Activated CD4-positive, alpha-beta memory T cell treated with anti-CD3 and anti-CD28 coated beads for 36 hours (primary cell): ENCODE measurements at regions not wholly inside any gene's neighbourhood (a gene's known extent, or its start where the extent isn't known, plus 50 kb on each side); places are given as distances from the start of the nearest gene placed in this dataset.

Source experiments
- CTCF ChIA-PET: fragments of 350-600 bp; sonication (Branson Sonifier 250); formaldehyde crosslinking; loops from one replicate; lab custom pipeline; 2021; ENCODE audit warnings: antibody characterized with exemption, inconsistent platforms; lab: Charles Lee
- POLR2A ChIA-PET: fragments of 350-600 bp; sonication (Branson Sonifier 250); formaldehyde crosslinking; loops from one replicate; lab custom pipeline; 2021; ENCODE audit warnings: antibody characterized with exemption; lab: Charles Lee
- DNase-seq: peaks from one replicate; pipeline ENCODE4 v3.0.0-alpha.2; 2020
- H3K27ac Mint-ChIP-seq: one replicate; pipeline ENCODE4 v1.8.0; 2021; ENCODE audit warnings: mixed read lengths
- H3K27me3 Mint-ChIP-seq: one replicate; pipeline ENCODE4 v1.8.0; 2021; ENCODE audit warnings: mixed read lengths
- H3K36me3 Mint-ChIP-seq: one replicate; pipeline ENCODE4 v1.8.0; 2021; ENCODE audit warnings: mixed read lengths
- H3K4me1 Mint-ChIP-seq: one replicate; pipeline ENCODE4 v1.8.0; 2021; ENCODE audit warnings: low read depth, mixed read lengths
- H3K4me3 Mint-ChIP-seq: one replicate; pipeline ENCODE4 v1.8.0; 2021; ENCODE audit warnings: mild to moderate bottlenecking, mixed read lengths
- H3K9me3 Mint-ChIP-seq: one replicate; pipeline ENCODE4 v1.8.0; 2021; ENCODE audit warnings: mixed read lengths
- intact Hi-C: fragments of 100-400 bp; cut with micrococcal nuclease; formaldehyde crosslinking; loops from one replicate; pipeline ENCODE4 v1.15.1; 2023

DNA sequence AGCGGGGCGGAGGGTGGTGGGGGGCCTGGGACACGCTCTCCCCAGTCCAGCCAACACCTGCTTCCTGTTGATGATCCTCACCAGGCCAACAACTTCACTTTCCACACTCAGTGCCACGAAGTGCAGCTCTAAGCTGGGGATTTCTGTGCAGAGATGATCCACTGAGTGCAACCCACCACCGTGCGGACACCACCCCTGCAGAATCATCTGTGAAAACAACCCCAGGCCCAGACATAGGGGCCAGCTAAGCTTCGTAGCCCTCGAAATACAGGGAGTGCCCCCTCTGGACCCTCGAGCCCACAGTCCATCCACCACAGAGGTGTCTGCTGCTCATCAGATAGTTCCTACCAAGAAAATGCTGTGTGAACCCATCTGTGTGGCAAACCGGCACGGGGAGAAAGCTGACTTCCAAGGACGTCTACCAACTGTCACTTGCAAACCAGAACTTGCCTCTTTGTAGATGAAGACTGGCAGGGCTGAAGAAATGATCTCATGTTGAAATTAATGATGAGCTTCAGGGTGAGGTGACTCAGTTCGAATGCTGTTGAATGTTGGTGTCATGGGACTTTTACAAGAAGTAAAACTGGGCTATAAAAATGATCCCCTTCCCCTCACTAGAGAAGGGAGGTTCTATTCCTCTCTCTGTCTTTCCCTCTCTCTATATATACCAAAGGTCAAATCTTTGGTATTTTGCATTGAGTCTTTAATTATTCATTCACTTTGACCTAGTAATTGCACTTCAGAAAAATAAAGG, 73.4 kb downstream of the MYEOV start:
- Mint-ChIP-seq H3K4me3 (no peak overlapping the region), H3K9me3 (peaks cover 2% of the 10 kb centered on the region), H3K4me1 (no peaks in the 10 kb centered on the region), H3K27me3 (no peaks in the 10 kb centered on the region), H3K36me3 (no peaks in the 10 kb centered on the region), H3K27ac (no peak overlapping the region)
- DNase-seq, result peak; percentile 6
- ChIA-PET CTCF (no interaction called here), POLR2A (no interaction called here)
- intact Hi-C loops, result no loop called here

DNA sequence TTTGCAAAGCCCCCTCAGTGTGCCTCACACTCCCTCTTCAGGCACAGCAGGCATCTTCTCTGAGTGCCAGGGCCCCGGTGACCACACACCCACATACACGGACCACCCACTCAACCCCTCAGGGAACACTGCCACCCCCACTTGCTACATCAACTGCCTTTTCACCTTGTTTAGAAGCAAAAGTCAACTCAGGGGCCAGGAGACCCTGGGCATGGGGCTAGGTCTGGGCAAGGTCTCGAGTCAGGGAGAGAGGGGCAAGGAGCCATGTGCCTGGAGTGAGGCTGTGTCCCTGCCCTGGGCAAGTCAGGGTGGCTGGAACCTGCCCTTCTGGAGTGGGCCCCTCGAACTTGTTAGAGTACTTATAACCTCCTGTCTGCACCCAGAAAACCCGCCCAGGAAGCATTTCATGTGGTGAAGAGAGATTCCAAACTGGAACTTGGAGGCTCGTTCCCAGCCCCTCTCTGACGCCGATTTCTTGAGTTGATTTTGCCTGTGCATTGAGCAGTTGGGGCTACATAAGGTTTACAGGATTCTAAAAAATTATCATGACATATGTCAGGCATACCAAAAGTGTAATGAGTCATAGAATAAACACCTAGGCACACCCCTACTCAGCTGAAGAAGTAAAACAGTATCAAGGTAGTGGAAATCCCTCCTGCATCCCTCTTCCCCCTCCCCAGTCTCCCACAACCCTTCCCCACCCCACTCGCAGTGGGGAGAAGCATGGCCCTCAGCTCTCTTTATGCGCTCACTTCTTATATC, 74.3 kb downstream of the MYEOV start:
- H3K4me1 Mint-ChIP-seq, result no peaks in the 10 kb centered on the region
- H3K9me3 Mint-ChIP-seq, result peaks cover 2% of the 10 kb centered on the region
- no peaks in the 10 kb centered on the region for H3K27me3 Mint-ChIP-seq
- ChIA-PET CTCF (no interaction called here), POLR2A (no interaction called here)
- no peak overlapping the region for H3K4me3 Mint-ChIP-seq
- intact Hi-C loops, result no loop called here
- H3K27ac Mint-ChIP-seq, result no peak overlapping the region
- peak; percentile 3 for DNase-seq
- no peaks in the 10 kb centered on the region for H3K36me3 Mint-ChIP-seq

- intact Hi-C loops, result no loop called here
- Mint-ChIP-seq H3K27me3 (no peaks in the 10 kb centered on the region), H3K4me1 (no peaks in the 10 kb centered on the region), H3K9me3 (peaks cover 2% of the 10 kb centered on the region), H3K36me3 (no peaks in the 10 kb centered on the region), H3K27ac (no peak overlapping the region), H3K4me3 (no peak overlapping the region)
- CTCF ChIA-PET, result no interaction called here
- DNase-seq, result peak; percentile 4
- POLR2A ChIA-PET, result no interaction called here
These were observed 75.4 kb downstream of the MYEOV start for GRCh38 chr11:69369210-69369825.

- no peak overlapping the region for H3K27ac Mint-ChIP-seq
- intact Hi-C loops, result no loop called here
- H3K27me3 Mint-ChIP-seq, result no peaks in the 10 kb centered on the region
- H3K9me3 Mint-ChIP-seq, result peaks cover 2% of the 10 kb centered on the region
- H3K4me3 Mint-ChIP-seq, result no peak overlapping the region
- ChIA-PET POLR2A (no interaction called here), CTCF (no interaction called here)
- DNase-seq, result no peak
- no peaks in the 10 kb centered on the region for H3K4me1 Mint-ChIP-seq
- no peaks in the 10 kb centered on the region for H3K36me3 Mint-ChIP-seq
These were observed 76.0 kb downstream of the MYEOV start for GRCh38 chr11:69369945-69370344.

DNA sequence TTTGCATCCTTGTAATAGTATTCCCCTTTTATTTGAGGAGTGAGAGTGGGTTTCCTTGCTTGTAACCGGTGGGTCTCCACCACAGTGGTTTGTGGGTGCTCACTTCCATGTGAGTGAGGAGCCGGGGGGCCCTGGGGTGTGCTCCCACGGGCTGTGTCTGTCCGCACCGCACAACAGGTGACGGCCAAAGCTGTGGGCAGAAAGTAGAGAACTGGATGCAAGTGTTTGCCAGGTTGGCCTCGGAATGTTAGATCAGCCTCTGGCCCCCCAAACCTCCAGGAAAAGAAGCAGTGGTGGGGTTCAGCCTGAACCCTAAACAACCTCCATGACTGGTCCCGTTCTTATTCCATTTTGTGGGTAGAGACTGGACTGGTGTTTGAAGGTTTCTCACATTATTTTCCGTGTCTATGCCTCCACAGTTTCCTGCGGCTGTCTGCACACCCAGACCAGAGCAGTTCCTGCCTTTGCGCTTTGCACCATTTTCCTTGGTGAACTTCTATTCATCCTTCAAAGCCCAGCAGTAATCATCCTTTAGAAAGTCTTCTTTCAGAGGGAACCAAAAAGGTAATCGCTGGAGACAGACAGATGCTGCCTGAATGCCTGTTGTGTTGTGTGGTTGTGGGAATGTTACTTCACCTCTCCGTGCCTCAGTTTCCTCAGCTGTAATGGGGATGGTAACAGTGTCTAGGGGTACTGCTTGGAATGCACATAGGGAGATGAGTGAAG, 77.2 kb downstream of the MYEOV start:
- H3K27ac Mint-ChIP-seq, result no peak overlapping the region
- intact Hi-C loops, result no loop called here
- H3K9me3 Mint-ChIP-seq, result peaks cover 2% of the 10 kb centered on the region
- peak; percentile 4 for DNase-seq
- no peaks in the 10 kb centered on the region for H3K4me1 Mint-ChIP-seq
- H3K36me3 Mint-ChIP-seq, result no peaks in the 10 kb centered on the region
- no peaks in the 10 kb centered on the region for H3K27me3 Mint-ChIP-seq
- H3K4me3 Mint-ChIP-seq, result no peak overlapping the region
- ChIA-PET CTCF (no interaction called here), POLR2A (no interaction called here)

DNA sequence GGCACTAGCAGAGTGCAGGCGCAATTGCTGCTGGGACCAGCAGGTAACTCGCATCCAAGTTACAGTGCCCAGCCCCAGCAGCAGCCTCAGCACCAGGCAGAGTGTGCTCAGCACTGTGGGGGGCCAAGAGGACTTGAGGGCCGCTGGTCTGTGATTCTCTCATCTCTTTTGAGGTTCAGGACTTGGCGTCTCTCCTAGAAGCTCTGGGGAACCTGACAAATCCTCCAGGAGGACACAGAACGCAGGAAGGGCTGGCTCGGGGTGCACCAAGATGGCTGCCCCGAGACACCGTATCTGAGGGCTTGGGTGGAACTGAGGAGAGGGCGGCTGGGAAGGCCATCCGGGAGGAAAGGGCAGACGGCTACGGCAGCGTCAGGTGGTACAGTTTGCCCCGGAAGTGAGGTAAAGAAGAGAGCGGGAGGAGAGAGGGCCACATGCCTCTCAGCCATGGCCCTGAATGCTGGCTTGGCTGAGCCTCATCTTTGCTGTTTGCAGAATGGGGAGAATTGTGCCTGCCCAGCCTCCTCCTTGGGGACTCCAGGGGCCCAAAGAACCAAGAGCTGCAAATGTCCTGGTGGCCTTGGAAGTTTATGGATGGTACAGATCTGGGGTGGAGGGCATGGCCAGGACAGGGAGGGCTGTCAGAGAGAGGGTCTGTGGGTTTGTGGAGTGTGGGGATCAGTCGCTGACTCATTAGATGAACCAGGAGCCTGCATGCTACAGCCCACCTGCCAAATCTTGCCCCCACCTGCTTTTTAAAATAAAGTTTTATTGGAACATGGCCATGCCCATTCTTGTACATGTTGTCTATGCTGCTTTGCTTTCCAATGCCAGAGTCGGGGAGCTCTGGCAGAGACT, 78.0 kb downstream of the MYEOV start:
- no peak overlapping the region for H3K27ac Mint-ChIP-seq
- H3K27me3 Mint-ChIP-seq, result no peaks in the 10 kb centered on the region
- peak; percentile 1 for DNase-seq
- ChIA-PET POLR2A (no interaction called here), CTCF (no interaction called here)
- no peak overlapping the region for H3K4me3 Mint-ChIP-seq
- no peaks in the 10 kb centered on the region for H3K36me3 Mint-ChIP-seq
- H3K9me3 Mint-ChIP-seq, result peaks cover 2% of the 10 kb centered on the region
- intact Hi-C loops, result no loop called here
- no peaks in the 10 kb centered on the region for H3K4me1 Mint-ChIP-seq

DNA sequence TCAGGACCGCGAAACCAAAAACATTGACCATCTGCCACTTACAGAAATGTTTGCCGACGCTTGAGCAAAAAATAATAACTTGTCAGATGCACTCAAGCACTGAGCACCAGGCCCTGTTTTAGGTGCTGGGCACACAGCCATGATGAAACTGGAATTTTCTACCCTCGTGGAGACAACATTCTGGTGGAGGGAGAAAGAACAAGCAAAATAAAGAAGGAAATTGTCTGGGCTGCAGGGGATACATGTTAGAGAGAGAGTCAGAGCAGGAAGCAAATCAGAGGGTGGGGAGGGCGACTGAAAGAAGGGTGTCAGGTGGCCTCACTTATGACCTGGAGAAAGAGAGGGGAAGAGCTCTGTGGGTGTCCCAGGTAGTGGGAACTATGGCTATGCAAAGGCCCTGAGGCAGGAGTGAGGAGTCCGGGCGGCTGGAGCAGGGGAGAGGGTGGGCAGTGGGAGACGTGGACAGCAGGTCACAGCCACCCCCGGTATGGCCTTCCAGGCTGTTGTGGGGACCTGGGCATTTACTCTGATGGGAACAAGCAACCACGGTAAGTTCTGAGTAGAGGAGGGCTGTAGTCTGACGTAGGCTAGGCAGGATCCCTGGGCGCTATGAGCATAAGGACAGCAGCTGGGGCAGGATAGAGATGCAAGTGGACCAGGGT, 78.8 kb downstream of the MYEOV start:
- ChIA-PET POLR2A (no interaction called here), CTCF (no interaction called here)
- no peak overlapping the region for H3K27ac Mint-ChIP-seq
- intact Hi-C loops, result no loop called here
- H3K27me3 Mint-ChIP-seq, result no peaks in the 10 kb centered on the region
- H3K9me3 Mint-ChIP-seq, result peaks cover 2% of the 10 kb centered on the region
- no peaks in the 10 kb centered on the region for H3K4me1 Mint-ChIP-seq
- DNase-seq, result no peak
- no peak overlapping the region for H3K4me3 Mint-ChIP-seq
- H3K36me3 Mint-ChIP-seq, result no peaks in the 10 kb centered on the region

GRCh38 chr11:69373251-69373635, 79.3 kb downstream of the MYEOV start:
- DNase-seq, result peak; percentile 3
- peaks cover 2% of the 10 kb centered on the region for H3K9me3 Mint-ChIP-seq
- no peaks in the 10 kb centered on the region for H3K27me3 Mint-ChIP-seq
- H3K36me3 Mint-ChIP-seq, result no peaks in the 10 kb centered on the region
- H3K4me1 Mint-ChIP-seq, result no peaks in the 10 kb centered on the region
- intact Hi-C loops, result no loop called here
- CTCF ChIA-PET, result no interaction called here
- H3K27ac Mint-ChIP-seq, result no peak overlapping the region
- H3K4me3 Mint-ChIP-seq, result no peak overlapping the region
- POLR2A ChIA-PET, result no interaction called here

DNA sequence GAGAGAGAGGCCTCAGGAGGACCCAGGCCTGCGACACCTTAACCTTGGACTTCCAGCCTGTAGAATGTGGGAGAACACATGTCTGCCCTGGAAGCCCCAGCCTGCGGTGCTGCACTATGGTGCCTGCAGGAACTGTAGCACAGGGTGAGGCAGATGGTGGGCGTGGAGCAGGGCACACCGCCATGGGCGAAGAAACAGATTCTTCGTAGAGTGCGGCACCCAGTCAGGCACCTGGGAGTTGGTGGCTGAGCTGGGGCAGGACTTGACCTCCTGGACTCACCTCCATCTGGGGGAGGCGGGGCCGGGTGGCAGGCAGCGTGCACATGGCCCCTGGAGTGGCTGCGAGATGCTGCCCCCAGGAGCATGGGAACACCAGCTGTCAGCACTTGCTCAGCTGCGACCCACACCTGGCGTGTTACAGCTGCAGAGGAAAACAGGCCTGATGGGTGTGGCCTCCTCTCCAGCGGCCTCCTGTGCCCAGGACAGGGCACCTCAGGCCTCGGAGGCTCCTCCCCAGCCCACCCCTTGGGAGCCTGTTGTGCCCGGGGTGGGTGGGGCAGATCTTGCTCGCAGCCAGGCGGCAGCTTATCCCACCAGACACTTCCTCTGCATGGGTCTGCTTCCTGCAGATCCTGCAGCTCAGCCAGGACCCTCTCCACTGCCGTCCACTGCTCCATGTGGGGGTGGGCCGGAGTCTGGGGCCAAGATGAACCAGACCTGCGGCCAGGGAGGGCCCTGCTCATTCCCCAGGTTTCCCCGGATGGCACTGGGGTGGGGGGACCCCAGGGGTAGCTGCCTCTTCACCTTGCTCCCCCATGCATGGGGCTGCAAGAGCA, 80.4 kb downstream of the MYEOV start:
- Mint-ChIP-seq H3K9me3 (peaks cover 2% of the 10 kb centered on the region), H3K4me1 (no peaks in the 10 kb centered on the region), H3K27me3 (no peaks in the 10 kb centered on the region), H3K4me3 (no peak overlapping the region), H3K36me3 (no peaks in the 10 kb centered on the region), H3K27ac (no peak overlapping the region)
- DNase-seq, result peak; percentile 7
- ChIA-PET POLR2A (no interaction called here), CTCF (no interaction called here)
- intact Hi-C loops, result no loop called here

DNA sequence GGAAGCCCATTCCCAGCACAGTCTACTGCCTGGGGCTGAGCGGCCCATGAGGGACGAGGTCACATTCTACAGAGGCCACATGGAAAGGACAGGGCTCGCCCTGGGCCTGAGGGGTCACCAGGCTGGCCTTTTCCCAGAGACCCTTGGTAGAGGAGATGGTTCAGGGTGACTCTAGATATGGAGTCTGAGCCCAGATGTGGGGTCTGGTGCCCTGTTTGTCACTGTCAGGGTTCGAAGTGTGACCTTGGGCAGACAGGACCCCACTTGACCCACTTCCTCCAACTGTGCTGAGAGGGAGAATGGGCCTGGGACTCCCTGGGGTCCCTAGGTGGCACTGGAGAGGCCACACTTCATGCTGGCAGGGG, 81.0 kb downstream of the MYEOV start:
- H3K27ac Mint-ChIP-seq, result no peak overlapping the region
- ChIA-PET POLR2A (no interaction called here), CTCF (no interaction called here)
- intact Hi-C loops, result no loop called here
- H3K36me3 Mint-ChIP-seq, result no peaks in the 10 kb centered on the region
- H3K27me3 Mint-ChIP-seq, result no peaks in the 10 kb centered on the region
- no peaks in the 10 kb centered on the region for H3K4me1 Mint-ChIP-seq
- H3K9me3 Mint-ChIP-seq, result no peaks in the 10 kb centered on the region
- no peak overlapping the region for H3K4me3 Mint-ChIP-seq
- no peak for DNase-seq
